Activated naive CD8-positive, alpha-beta T cell treated with anti-CD3 and anti-CD28 coated beads, Interleukin-2, amount 10 ng/mL, durations not matched to agents 7 days and 5 days (primary cell): ENCODE measurements at regions not wholly inside any gene's neighbourhood (a gene's known extent, or its start where the extent isn't known, plus 50 kb on each side); places are given as distances from the start of the nearest gene placed in this dataset.

Experiments
- ATAC-seq: fragments of 150-1000 bp; cut with Tn5 transposase; one replicate; pipeline ENCODE4 v1.10.0; 2021; ENCODE audit warnings: low read depth, moderate library complexity
- POLR2A ChIA-PET: fragments of 350-600 bp; sonication (Branson Sonifier 250); formaldehyde crosslinking; loops from one replicate; lab custom pipeline; 2021; ENCODE audit warnings: antibody characterized with exemption; lab: Charles Lee
- DNase-seq: peaks from one replicate; pipeline ENCODE4 v3.0.0; 2021
- H3K27ac Mint-ChIP-seq: one replicate; pipeline ENCODE4 v1.8.0; 2022; ENCODE audit warnings: mild to moderate bottlenecking, mixed read lengths
- H3K27me3 Mint-ChIP-seq: one replicate; pipeline ENCODE4 v1.8.0; 2022; ENCODE audit warnings: mild to moderate bottlenecking, moderate library complexity, mixed read lengths
- H3K36me3 Mint-ChIP-seq: one replicate; pipeline ENCODE4 v1.8.0; 2021; ENCODE audit warnings: mild to moderate bottlenecking, mixed read lengths
- H3K4me1 Mint-ChIP-seq: one replicate; pipeline ENCODE4 v1.8.0; 2021; ENCODE audit warnings: mixed read lengths
- H3K4me3 Mint-ChIP-seq: one replicate; pipeline ENCODE4 v1.8.0; 2022; ENCODE audit warnings: mild to moderate bottlenecking, moderate library complexity, mixed read lengths
- H3K9me3 Mint-ChIP-seq: one replicate; pipeline ENCODE4 v1.8.0; 2021; ENCODE audit warnings: mixed read lengths

DNA sequence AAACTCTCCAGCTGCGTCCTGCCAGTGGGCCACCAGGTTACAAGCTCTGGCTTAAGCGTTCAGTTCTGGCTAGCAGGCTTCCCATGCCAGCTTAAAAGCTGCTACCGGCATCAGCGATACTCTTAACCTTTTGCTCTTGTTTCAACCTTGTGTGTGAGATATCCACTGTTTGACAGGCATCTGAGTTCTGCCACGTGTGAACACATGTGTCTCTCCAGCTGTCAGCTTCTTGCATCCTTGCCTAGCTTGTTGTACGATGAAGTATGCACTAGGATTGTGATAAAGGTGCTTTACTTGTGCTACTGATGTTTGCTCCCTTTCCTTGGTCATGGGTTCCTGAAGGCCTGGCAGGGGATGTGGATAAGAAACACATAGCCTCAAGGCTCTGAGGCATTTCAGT, 201.6 kb downstream of the PRDM2 start:
- ATAC-seq: no peak

DNA sequence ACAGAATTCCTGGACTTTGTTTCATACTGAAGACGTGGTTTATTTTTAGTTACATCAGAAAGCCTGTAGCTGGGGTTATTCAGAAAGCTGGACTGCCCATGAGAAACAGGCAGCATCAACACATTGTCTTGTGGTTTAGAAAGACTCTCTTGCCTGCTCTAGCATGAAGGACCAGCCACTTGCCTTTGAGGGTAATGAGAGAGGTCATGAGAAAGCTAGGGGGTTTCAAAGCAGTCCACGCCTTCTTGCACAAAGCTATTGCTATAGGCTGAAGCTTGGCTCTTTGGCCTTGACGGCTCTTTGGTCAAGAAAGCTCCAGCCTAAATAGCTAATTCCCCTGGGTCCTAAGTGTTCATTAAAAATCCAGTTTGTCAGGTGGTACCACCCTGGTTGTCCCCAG, 208.1 kb downstream of the PRDM2 start:
- POLR2A ChIA-PET: no interaction called here
- Mint-ChIP-seq H3K27ac (no peak overlapping the region), H3K4me1 (peaks cover 14% of the 10 kb centered on the region), H3K27me3 (peaks cover 13% of the 10 kb centered on the region), H3K4me3 (no peak overlapping the region), H3K9me3 (peaks cover 7% of the 10 kb centered on the region), H3K36me3 (no peaks in the 10 kb centered on the region)
- ATAC-seq: no peak
- DNase-seq: no peak

More for the DNA sequence above, 201.6 kb downstream of the PRDM2 start:
- peaks cover 18% of the 10 kb centered on the region for H3K27me3 Mint-ChIP-seq
- H3K4me3 Mint-ChIP-seq: no peak overlapping the region
- H3K9me3 Mint-ChIP-seq: peaks cover 7% of the 10 kb centered on the region
- no peaks in the 10 kb centered on the region for H3K4me1 Mint-ChIP-seq
- no peaks in the 10 kb centered on the region for H3K36me3 Mint-ChIP-seq
- POLR2A ChIA-PET: no interaction called here
- no peak for DNase-seq
- no peak overlapping the region for H3K27ac Mint-ChIP-seq

DNA sequence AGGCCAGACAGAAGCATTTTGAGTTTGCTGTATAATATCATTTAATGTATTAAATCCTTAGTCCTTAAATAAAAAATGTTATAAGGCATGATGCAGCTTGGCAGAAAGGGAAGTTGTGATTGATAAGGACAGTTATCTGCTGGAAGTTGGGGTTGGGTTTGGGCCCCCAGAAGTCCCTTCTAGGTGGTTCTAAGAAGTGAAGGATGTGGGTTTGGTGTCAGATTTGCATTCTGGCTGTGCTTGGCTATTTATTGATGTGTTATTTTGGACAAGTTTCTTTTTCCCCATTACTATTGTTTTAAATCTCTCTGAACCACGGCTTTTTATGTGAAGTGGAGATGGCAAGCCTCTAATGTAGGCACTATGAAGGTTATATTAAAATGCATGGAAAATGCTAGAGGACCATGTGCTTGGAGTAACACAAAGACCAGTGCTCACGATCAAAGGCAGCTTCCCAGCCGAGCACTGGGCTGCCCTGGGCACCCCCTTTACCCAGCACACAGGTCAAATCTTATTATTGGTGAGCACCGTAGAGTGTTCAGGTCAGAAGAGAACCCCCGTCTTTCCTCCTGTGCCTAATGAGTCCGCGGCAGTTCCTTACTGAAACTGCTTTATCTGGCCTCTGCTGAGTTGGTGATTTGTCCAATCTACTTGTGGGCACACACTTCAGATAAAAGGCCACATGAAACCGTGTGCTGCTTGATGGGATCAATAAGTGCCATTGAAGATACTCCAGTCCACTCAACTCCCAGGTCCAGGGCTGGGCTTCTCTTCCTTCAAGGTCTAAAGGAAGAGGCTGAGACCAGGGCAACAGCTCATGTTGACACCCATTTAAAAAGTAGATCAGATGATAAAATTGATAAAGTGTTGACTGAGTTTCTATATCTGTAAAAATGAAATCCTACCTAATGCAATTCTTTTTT, 212.0 kb downstream of the PRDM2 start:
- POLR2A ChIA-PET: no interaction called here
- Mint-ChIP-seq H3K4me3 (peak overlapping the region; percentile 46), H3K36me3 (no peaks in the 10 kb centered on the region), H3K4me1 (peaks cover 20% of the 10 kb centered on the region), H3K9me3 (no peaks in the 10 kb centered on the region), H3K27me3 (peaks cover 8% of the 10 kb centered on the region), H3K27ac (peak overlapping the region; percentile 9)
- DNase-seq (no peak), ATAC-seq (peak; percentile 42)

DNA sequence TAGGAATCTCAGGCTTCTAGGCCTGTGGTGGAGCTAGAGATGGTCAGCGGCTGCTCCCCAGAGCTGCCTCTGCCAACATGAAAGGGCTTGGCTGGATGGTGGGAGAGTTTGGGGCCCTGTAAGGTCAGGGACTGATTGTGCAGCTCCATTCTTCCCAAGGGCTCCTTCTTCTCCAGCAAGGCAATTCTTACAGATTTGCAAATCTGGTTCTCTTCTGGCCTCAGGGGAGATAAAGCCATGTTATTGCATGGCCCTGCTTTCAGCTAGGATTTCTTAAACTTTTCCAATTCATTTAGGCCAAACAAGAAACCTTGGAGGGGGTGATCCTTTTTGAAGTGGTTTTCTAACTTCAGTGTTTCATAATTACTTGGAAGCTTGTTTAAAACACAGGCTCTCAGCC, 213.4 kb downstream of the PRDM2 start:
- peaks cover 15% of the 10 kb centered on the region for H3K27me3 Mint-ChIP-seq
- H3K4me3 Mint-ChIP-seq: no peak overlapping the region
- no peaks in the 10 kb centered on the region for H3K36me3 Mint-ChIP-seq
- DNase-seq (no peak), ATAC-seq (no peak)
- H3K9me3 Mint-ChIP-seq: peaks cover 4% of the 10 kb centered on the region
- no peak overlapping the region for H3K27ac Mint-ChIP-seq
- POLR2A ChIA-PET: no interaction called here
- peaks cover 22% of the 10 kb centered on the region for H3K4me1 Mint-ChIP-seq

DNA sequence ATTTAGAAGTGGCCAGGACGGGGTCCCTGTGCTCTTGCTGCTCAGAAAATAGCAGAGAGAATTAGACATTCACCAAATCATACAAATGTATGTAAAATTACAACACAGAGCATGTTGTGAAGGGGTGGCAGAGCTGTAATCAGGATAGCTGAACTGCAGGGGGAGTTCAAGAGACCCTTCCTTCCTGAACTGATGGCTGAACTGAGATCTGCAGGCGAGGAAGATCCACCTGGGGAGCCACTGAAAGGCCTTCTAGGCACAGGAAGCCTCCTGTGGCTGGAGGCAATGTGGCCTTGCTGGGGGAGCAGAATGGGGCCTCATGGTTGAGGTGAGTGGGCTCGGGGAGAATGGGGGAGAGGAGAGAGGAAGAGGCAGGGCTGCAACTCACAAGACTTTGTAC, 216.5 kb downstream of the PRDM2 start:
- POLR2A ChIA-PET: interaction anchor here (0.6 kb wide), 1 partner anchor 186 kb away, joined by 3 read pairs; no protein-coding TSS in a partner anchor
- DNase-seq: no peak
- no peak for ATAC-seq
- H3K27me3 Mint-ChIP-seq: peaks cover 27% of the 10 kb centered on the region
- H3K4me1 Mint-ChIP-seq: peaks cover 19% of the 10 kb centered on the region
- H3K4me3 Mint-ChIP-seq: no peak overlapping the region
- H3K9me3 Mint-ChIP-seq: peaks cover 14% of the 10 kb centered on the region
- no peak overlapping the region for H3K27ac Mint-ChIP-seq
- peaks cover 2% of the 10 kb centered on the region for H3K36me3 Mint-ChIP-seq

DNA sequence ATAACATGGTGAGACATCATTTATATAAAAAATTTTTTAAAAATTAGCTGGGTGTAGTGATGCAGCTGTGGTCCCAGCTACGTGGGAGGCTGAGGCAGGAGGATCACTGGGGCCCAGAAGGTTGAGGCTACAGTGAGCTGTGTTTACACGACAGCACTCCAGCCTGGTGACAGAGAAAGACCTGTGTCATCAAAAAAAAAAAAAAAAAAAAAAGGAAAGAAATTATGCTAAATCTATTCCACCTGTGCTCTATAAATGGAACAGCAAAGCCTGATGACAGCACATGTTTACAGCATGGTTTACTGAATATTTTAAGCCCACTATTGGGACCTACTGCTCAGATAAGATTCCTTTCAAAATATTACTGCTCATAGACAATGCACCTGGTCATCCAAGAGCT, 217.6 kb downstream of the PRDM2 start:
- Mint-ChIP-seq H3K36me3 (peaks cover 2% of the 10 kb centered on the region), H3K27me3 (peaks cover 27% of the 10 kb centered on the region), H3K9me3 (peaks cover 14% of the 10 kb centered on the region), H3K27ac (no peak overlapping the region), H3K4me1 (peaks cover 11% of the 10 kb centered on the region), H3K4me3 (no peak overlapping the region)
- POLR2A ChIA-PET: no interaction called here
- ATAC-seq (no peak), DNase-seq (no peak)

DNA sequence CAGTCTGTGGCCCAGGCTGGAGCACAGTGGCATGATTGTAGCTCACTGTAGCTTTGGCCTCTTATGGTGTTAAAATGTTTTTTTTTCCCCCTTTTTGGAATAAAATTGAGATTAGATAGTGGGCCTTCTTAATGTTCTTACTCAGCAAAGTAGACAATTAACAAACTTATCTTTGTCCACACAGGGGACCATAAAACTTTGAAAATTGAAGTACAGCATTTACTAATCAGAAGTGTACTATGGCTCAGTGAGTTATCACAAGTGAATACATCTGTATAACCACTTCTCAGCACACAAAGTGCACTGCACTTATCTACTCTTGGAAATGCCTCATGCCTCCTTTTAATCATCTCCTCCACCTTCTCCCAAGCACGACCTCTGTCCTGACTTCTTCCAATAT, 218.9 kb downstream of the PRDM2 start:
- no peak overlapping the region for H3K4me3 Mint-ChIP-seq
- H3K27ac Mint-ChIP-seq: no peak overlapping the region
- POLR2A ChIA-PET: no interaction called here
- no peak for ATAC-seq
- H3K9me3 Mint-ChIP-seq: peaks cover 14% of the 10 kb centered on the region
- H3K36me3 Mint-ChIP-seq: peaks cover 2% of the 10 kb centered on the region
- H3K4me1 Mint-ChIP-seq: peaks cover 5% of the 10 kb centered on the region
- peaks cover 30% of the 10 kb centered on the region for H3K27me3 Mint-ChIP-seq
- DNase-seq: no peak

DNA sequence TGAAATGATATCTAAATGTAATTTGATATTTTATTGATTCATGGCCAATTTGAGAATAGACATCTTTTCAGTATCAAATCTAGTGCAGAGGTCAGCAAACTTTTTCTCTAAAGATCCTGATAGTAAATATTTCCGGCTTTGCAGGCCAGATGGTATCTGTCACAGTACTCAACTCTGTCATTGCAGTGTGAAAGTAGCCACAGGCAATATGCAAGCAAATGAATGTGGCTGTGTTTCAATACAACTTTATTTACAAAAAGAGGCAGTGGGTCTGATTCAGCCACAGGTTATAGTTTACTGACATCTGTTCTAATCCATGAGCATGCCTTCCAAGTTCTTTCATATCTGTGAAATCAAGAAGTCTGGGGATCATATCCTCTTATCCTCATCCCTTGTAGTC, 221.2 kb downstream of the PRDM2 start:
- no peak overlapping the region for H3K27ac Mint-ChIP-seq
- ATAC-seq (no peak), DNase-seq (no peak)
- no peak overlapping the region for H3K4me3 Mint-ChIP-seq
- POLR2A ChIA-PET: no interaction called here
- peaks cover 2% of the 10 kb centered on the region for H3K36me3 Mint-ChIP-seq
- H3K4me1 Mint-ChIP-seq: peaks cover 5% of the 10 kb centered on the region
- peaks cover 14% of the 10 kb centered on the region for H3K9me3 Mint-ChIP-seq
- peaks cover 36% of the 10 kb centered on the region for H3K27me3 Mint-ChIP-seq

DNA sequence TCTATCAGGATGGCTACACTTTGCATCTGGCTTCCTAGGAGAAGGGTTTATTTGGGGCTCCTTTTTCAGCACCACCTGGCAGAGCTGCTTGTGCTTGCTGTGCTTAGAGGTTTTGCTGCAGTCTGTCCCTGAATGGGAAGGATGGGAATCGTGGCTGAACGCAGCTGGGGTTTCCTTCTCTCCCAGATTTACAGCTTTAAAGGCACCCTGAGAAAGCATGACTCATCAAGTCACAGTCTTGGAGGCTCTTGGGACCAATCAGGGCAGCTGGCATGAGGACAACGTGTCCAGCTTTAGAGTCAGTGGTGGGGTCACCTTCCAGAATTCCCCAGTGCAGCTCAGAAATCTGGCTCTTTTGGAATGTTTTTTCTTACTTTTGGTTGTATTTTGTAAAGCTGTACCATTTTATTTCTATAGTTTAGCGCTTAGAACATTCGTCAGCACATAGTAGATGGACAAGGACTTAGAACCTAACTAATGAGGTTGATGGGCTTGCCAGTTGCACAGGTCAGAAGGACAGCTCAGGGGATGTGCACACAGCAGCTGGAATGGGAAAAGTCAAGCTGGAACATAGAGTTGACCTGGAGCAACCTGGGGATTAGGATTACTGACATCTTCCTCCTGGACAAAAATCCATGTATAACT, 222.6 kb downstream of the PRDM2 start:
- Mint-ChIP-seq H3K4me1 (peaks cover 2% of the 10 kb centered on the region), H3K27ac (no peak overlapping the region), H3K36me3 (peaks cover 2% of the 10 kb centered on the region), H3K4me3 (no peak overlapping the region), H3K27me3 (peaks cover 40% of the 10 kb centered on the region), H3K9me3 (peaks cover 14% of the 10 kb centered on the region)
- no peak for ATAC-seq
- no peak for DNase-seq
- POLR2A ChIA-PET: no interaction called here

DNA sequence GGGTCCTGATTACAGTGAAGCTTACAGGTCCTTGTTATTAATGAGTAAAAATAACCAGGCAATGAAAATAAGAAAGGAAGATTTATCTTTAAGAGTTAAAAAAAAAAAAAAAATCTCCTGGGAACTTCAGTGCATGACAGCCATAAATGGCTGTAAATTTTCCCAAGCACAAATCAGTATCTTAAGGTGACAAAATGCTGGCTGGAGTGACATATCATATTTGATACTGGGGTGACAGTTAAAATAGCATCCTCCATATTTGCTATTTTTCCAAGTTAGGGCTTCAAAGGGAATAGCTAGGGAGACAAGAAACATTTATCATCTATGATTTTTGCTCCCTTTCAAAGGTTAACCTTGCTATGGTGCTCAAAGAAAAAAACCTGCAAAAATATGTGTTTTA, 226.6 kb downstream of the PRDM2 start:
- Mint-ChIP-seq H3K36me3 (no peaks in the 10 kb centered on the region), H3K9me3 (no peaks in the 10 kb centered on the region), H3K4me1 (peaks cover 2% of the 10 kb centered on the region), H3K27ac (no peak overlapping the region), H3K4me3 (no peak overlapping the region), H3K27me3 (peaks cover 28% of the 10 kb centered on the region)
- ATAC-seq (no peak), DNase-seq (no peak)
- POLR2A ChIA-PET: interaction anchor here (0.6 kb wide), 1 partner anchor 582 kb away, joined by 4 read pairs; no protein-coding TSS in a partner anchor

DNA sequence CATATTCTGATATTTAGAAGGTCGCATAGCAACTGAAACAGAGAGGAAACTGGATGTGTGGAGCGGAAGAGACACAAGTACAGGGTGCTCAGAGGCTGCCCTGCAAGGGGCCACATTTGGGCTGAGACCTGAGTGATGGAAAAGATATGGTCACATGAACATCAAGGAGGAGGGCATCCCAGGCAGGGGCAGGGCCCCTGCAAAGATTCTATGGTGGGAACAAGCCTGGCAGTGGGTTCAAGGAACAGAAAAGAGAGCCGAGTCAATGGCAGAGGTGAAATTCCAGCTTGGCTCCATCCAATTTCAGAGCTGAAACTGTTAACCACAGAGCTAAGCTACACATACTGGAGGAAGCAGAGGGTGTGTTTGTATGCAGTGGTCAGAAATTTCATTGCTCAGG, 227.7 kb downstream of the PRDM2 start:
- Mint-ChIP-seq H3K36me3 (no peaks in the 10 kb centered on the region), H3K27ac (no peak overlapping the region), H3K4me3 (no peak overlapping the region), H3K9me3 (no peaks in the 10 kb centered on the region), H3K27me3 (peaks cover 28% of the 10 kb centered on the region), H3K4me1 (peaks cover 2% of the 10 kb centered on the region)
- ATAC-seq: no peak
- DNase-seq: no peak
- POLR2A ChIA-PET: no interaction called here

DNA sequence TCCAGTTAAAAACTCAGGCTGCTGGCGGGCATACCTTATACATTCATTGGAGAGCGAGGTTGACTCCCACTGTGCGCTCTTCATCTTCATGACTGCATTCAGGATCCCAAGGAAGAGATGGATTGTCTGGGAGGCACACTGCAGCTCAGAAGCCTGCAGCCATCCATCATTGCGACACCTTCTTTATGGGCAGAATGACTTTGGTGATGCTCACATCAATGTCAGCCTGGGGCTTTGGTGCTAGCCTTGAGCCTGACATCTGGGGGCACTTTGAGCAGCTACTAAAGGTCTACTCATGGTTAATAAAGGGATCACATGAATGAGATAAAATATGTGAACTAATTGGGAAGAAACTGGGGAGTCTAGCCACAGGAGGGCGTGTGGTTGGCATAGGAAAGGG, 229.3 kb downstream of the PRDM2 start:
- Mint-ChIP-seq H3K27ac (no peak overlapping the region), H3K36me3 (no peaks in the 10 kb centered on the region), H3K4me1 (peaks cover 2% of the 10 kb centered on the region), H3K9me3 (no peaks in the 10 kb centered on the region), H3K27me3 (peaks cover 24% of the 10 kb centered on the region), H3K4me3 (no peak overlapping the region)
- POLR2A ChIA-PET: no interaction called here
- DNase-seq: no peak
- no peak for ATAC-seq

DNA sequence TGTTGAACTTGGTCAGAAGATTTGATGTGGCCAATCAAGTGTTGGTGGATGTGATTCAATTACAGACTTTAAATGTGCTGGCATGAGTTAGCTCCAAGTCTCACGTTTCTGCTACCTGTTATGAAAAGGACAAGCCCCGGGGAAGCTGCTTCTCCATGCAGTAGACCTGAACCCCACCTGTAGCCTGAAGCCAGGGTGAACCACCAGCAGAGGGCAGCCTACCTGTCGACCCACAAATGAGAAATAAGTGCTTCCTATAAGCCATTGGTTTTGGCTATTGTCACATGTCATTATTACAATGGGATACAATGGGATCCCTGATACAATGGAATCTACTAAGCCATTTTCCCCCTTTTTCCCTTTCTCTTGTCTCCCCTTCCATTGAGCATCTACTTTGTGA, 230.2 kb downstream of the PRDM2 start:
- Mint-ChIP-seq H3K36me3 (no peaks in the 10 kb centered on the region), H3K4me1 (peaks cover 2% of the 10 kb centered on the region), H3K27me3 (peaks cover 19% of the 10 kb centered on the region), H3K4me3 (no peak overlapping the region), H3K27ac (no peak overlapping the region), H3K9me3 (no peaks in the 10 kb centered on the region)
- DNase-seq (no peak), ATAC-seq (no peak)
- POLR2A ChIA-PET: no interaction called here

DNA sequence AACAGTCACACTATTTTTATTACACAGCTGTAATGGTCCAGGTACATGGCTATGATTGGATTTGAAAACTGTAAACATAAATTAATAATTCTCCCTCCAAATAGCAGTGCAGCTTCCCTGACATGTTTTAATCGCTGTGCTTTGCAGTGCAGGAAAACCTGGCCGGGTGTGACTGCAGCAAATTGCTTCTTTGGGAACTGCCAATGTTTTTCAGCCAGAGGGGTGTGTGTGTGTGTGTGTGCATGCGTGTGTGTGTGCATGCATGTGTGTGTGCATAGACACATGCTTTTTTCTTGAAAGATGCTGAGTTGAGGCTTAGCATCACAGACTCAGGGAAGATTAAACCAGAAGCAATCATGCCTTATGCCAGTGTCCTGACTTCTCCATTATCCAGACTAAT, 231.2 kb downstream of the PRDM2 start:
- no peak overlapping the region for H3K4me3 Mint-ChIP-seq
- no peaks in the 10 kb centered on the region for H3K9me3 Mint-ChIP-seq
- H3K27ac Mint-ChIP-seq: no peak overlapping the region
- no peaks in the 10 kb centered on the region for H3K36me3 Mint-ChIP-seq
- DNase-seq: no peak
- H3K27me3 Mint-ChIP-seq: peaks cover 14% of the 10 kb centered on the region
- ATAC-seq: no peak
- H3K4me1 Mint-ChIP-seq: peaks cover 2% of the 10 kb centered on the region
- POLR2A ChIA-PET: no interaction called here
